Fibroblast of the aortic adventitia (primary cell): ENCODE measurements at regions not wholly inside any gene's neighbourhood (a gene's known extent, or its start where the extent isn't known, plus 50 kb on each side); places are given as distances from the start of the nearest gene placed in this dataset.
"Not testable (repeated sequence)": the region's sequence is repeated elsewhere in the genome, so short reads cannot be mapped to it uniquely, and the experiment has no call there.

ENCODE experiments used
- DNase-seq: peaks from one replicate; pipeline ENCODE4 v3.0.0-alpha.2; 2010; ENCODE audit warnings: low read depth
- H3K4me3 ChIP-seq: 2 replicates; pipeline ENCODE4 v1.5.1; 2011; ENCODE audit warnings: low read depth, mild to moderate bottlenecking, control low read depth, low read length, moderate library complexity
- TF ChIP-seq, protein P1 (sequence below): IDR thresholded peaks from 2 replicates; pipeline ENCODE4 v1.5.1; 2011; ENCODE audit warnings: mild to moderate bottlenecking, low read length, control low read depth, inconsistent platforms; ENCODE audit not compliant: insufficient read depth

DNA sequence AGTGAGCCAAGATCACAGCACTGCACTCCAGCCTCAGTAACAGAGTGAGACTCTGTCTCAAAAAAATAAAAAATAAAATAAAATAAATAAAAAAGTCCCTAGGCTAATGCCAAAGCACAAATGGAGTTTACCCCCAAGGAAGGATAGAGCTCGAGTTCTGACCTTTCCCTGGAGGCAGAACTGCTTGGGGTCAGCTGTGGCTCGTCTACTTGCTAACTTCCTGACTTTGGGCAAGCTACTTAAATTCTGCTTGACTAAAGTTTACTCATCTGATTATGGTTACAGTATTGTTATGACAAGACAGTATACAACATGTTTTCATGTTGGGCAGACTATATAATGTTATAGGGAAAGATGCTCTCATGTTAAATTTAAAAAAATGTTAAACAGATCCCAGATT lies 359.2 kb downstream of the DNAH5 start:
- DNase-seq, result no peak
- TF ChIP-seq, protein P1, sequence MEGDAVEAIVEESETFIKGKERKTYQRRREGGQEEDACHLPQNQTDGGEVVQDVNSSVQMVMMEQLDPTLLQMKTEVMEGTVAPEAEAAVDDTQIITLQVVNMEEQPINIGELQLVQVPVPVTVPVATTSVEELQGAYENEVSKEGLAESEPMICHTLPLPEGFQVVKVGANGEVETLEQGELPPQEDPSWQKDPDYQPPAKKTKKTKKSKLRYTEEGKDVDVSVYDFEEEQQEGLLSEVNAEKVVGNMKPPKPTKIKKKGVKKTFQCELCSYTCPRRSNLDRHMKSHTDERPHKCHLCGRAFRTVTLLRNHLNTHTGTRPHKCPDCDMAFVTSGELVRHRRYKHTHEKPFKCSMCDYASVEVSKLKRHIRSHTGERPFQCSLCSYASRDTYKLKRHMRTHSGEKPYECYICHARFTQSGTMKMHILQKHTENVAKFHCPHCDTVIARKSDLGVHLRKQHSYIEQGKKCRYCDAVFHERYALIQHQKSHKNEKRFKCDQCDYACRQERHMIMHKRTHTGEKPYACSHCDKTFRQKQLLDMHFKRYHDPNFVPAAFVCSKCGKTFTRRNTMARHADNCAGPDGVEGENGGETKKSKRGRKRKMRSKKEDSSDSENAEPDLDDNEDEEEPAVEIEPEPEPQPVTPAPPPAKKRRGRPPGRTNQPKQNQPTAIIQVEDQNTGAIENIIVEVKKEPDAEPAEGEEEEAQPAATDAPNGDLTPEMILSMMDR, result no peak
- no peak overlapping the region for H3K4me3 ChIP-seq

- DNase-seq, result no peak
- H3K4me3 ChIP-seq, result no peak overlapping the region
- TF ChIP-seq, protein P1, result no peak
These were observed 362.6 kb downstream of the DNAH5 start for GRCh38 chr5:13581914-13582313.

- DNase-seq, result no peak
- TF ChIP-seq, protein P1, result no peak
- H3K4me3 ChIP-seq, result no peak overlapping the region
These were observed 363.4 kb downstream of the DNAH5 start for GRCh38 chr5:13581132-13581531.

- no peak overlapping the region for H3K4me3 ChIP-seq
- TF ChIP-seq, protein P1, result no peak
- peak; percentile 4 for DNase-seq
These were observed 364.4 kb downstream of the DNAH5 start for GRCh38 chr5:13580058-13580457.

GRCh38 chr5:13579091-13579490 lies 365.4 kb downstream of the DNAH5 start:
- not testable (repeated sequence) for H3K4me3 ChIP-seq

GRCh38 chr5:13578311-13579039 lies 366.0 kb downstream of the DNAH5 start:
- not testable (repeated sequence) for DNase-seq, H3K4me3 ChIP-seq

More at GRCh38 chr5:13579091-13579490, 365.4 kb downstream of the DNAH5 start:
- DNase-seq, result not testable (repeated sequence)

GRCh38 chr5:13574574-13574973 lies 369.9 kb downstream of the DNAH5 start:
- DNase-seq, result peak; percentile 40
- TF ChIP-seq, protein P1, result no peak
- H3K4me3 ChIP-seq, result no peak overlapping the region

DNA sequence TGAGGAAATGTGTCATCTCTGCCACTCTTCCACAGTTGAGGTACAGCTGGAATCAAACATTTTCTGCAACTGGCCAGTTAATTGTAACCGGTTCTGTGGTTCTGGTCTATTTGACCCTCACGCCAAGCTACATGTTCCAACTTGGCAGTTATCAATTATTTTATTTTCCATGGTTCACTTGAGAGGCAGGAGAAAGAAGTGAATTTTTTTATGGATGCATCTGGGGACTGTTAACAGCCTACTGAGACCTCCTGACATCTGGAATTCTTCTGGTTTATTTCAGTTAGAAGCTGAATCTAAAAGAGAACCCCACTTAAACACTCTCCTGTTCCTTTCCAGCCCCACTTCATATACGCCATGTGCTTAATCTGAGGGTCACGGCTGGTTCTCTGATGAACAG lies 372.3 kb downstream of the DNAH5 start:
- no peak for DNase-seq
- TF ChIP-seq, protein P1, result no peak
- H3K4me3 ChIP-seq, result no peak overlapping the region
